ENCODE measurements at regions not wholly inside any gene's neighbourhood (a gene's known extent, or its start where the extent isn't known, plus 50 kb on each side); places are given as distances from the start of the nearest gene placed in this dataset.

- no peak for TF ChIP-seq POU5F1 (IDR thresholded peaks at IDR 0.05; ENCODE audit: low read depth, low read length)
- TF ChIP-seq MAX (IDR thresholded peaks at IDR 0.05): no peak
Measured at GRCh38 chr5:57102905-57103255, 71.0 kb upstream of the GPBP1 start (continued).
